ENCODE measurements at regions not wholly inside any gene's neighbourhood (a gene's known extent, or its start where the extent isn't known, plus 50 kb on each side); places are given as distances from the start of the nearest gene placed in this dataset.

GRCh38 chr10:35835545-35835944 is 193.4 kb upstream of the FZD8 start:
- H3K4me3 ChIP-seq (ENCODE audit: low read depth, low read length) = no peak overlapping the region
- TF ChIP-seq CTCF (IDR thresholded peaks at IDR 0.05; ENCODE audit: borderline replicate concordance, insufficient read depth, low read depth, low read length) = no peak

GRCh38 chr10:35834877-35835494 is 192.9 kb upstream of the FZD8 start:
- H3K4me3 ChIP-seq (ENCODE audit: low read depth, low read length) = no peak overlapping the region
- TF ChIP-seq CTCF (IDR thresholded peaks at IDR 0.05; ENCODE audit: borderline replicate concordance, insufficient read depth, low read depth, low read length) = no peak

- no peak overlapping the region for H3K4me3 ChIP-seq (ENCODE audit: low read depth, low read length)
- no peak for TF ChIP-seq CTCF (IDR thresholded peaks at IDR 0.05; ENCODE audit: borderline replicate concordance, insufficient read depth, low read depth, low read length)
Observed at GRCh38 chr10:35827783-35828182, 185.7 kb upstream of the FZD8 start.

- TF ChIP-seq CTCF (IDR thresholded peaks at IDR 0.05; ENCODE audit: borderline replicate concordance, insufficient read depth, low read depth, low read length) = no peak
- H3K4me3 ChIP-seq (ENCODE audit: low read depth, low read length) = no peak overlapping the region
Observed at GRCh38 chr10:35824704-35825103, 182.6 kb upstream of the FZD8 start.

GRCh38 chr10:35822316-35822715 is 180.2 kb upstream of the FZD8 start:
- TF ChIP-seq CTCF (IDR thresholded peaks at IDR 0.05; ENCODE audit: borderline replicate concordance, insufficient read depth, low read depth, low read length) = no peak
- H3K4me3 ChIP-seq (ENCODE audit: low read depth, low read length) = no peak overlapping the region

GRCh38 chr10:35821339-35821911 is 179.3 kb upstream of the FZD8 start:
- no peak for TF ChIP-seq CTCF (IDR thresholded peaks at IDR 0.05; ENCODE audit: borderline replicate concordance, insufficient read depth, low read depth, low read length)
- H3K4me3 ChIP-seq (ENCODE audit: low read depth, low read length) = no peak overlapping the region

GRCh38 chr10:35819736-35820135 is 177.6 kb upstream of the FZD8 start:
- TF ChIP-seq CTCF (IDR thresholded peaks at IDR 0.05; ENCODE audit: borderline replicate concordance, insufficient read depth, low read depth, low read length) = no peak
- H3K4me3 ChIP-seq (ENCODE audit: low read depth, low read length) = no peak overlapping the region

Measured in GM12875 (cell line).